Ascending aorta (tissue), 2 donors: ENCODE measurements at regions not wholly inside any gene's neighbourhood (a gene's known extent, or its start where the extent isn't known, plus 50 kb on each side); places are given as distances from the start of the nearest gene placed in this dataset.
"Not testable (repeated sequence)": the region's sequence is repeated elsewhere in the genome, so short reads cannot be mapped to it uniquely, and the experiment has no call there.

Experiments
- DNase-seq, 2 donors: peaks; one replicate each; pipeline ENCODE4 v3.0.0-alpha.2; 2019; ENCODE audit warnings: low spot score in 2 of 2
- H3K27ac ChIP-seq, 2 donors: fragments of 200-600 bp; sonication (generic); one replicate each; pipeline ENCODE4 v1.5.1; 2016 to 2017; ENCODE audit warnings: mild to moderate bottlenecking in 1 of 2
- H3K27me3 ChIP-seq: fragments of 200-600 bp; sonication (generic); one replicate; pipeline ENCODE4 v1.5.1; 2017
- H3K36me3 ChIP-seq, 2 donors: fragments of 200-600 bp; sonication (generic); one replicate each; pipeline ENCODE4 v1.5.1; 2016
- H3K4me1 ChIP-seq, 2 donors: fragments of 200-600 bp; sonication (generic); one replicate each; pipeline ENCODE4 v1.5.1; 2016 to 2017; ENCODE audit warnings: mild to moderate bottlenecking in 1 of 2
- H3K4me3 ChIP-seq, 2 donors: fragments of 200-600 bp; sonication (generic); one replicate each; pipeline ENCODE4 v1.5.1; 2016 to 2017; ENCODE audit warnings: mild to moderate bottlenecking in 1 of 2
- H3K9me3 ChIP-seq, 2 donors: fragments of 200-600 bp; sonication (generic); one replicate each; pipeline ENCODE4 v1.5.1; 2016
- intact Hi-C: fragments of 100-400 bp; cut with DNase I; formaldehyde crosslinking; loops from one replicate; pipeline ENCODE4 v1.15.1; 2023
- TF ChIP-seq, protein P1 (sequence below), 3 experiments: fragments of 200-600 bp in 2 of 3; fragments of 450-650 bp in 1 of 3; sonication (generic) in 2 of 3; IDR thresholded peaks; one replicate each; pipeline ENCODE4 v1.5.1; 2016 to 2019; ENCODE audit warnings: antibody characterized with exemption in 3 of 3, mild to moderate bottlenecking in 1 of 3, moderate library complexity in 1 of 3

DNA sequence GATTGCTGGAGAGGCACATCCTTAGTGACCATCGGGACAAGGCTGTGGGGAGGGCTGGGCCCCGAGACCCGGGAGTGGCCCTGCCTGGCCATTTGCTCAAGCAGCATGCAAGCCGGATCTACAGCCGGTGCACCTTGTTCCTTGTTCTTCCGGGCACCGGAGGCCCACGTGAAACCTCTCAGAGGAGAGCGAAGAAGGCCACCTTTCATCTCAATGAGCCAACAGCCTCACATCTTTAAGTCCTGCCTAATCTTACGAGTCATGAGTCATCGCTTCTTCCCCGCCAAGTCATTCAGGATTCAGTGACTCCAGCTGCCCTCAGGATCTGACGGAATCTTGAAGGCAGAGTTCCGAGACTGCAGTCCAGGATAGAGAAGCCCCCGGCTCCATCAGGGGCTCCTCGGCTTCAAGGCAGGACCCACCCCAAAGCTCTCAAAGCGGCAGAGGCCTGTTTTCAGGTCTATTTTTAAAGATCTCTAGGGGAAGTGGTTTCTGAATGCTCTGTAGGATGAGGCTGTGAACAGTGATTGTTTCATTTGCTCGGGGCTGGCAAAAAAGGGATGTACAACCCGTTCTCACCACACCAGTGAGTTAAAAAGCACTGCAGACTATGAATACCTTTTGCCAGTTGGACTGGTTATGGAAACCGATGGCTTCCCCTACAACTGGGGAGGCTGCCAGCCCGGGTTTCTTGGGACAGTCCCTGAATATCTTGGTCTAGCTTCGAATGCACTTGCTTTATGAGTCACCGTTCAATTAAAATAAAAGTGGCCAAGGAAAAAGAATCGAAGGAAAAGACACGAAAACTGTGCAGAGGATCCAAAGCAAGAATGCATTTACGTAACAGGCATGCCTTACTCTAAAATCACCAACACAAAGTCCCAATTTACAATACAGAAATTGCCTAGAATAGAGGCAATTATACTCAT lies 57.2 kb upstream of the ECHDC3 start:
- H3K36me3 ChIP-seq = no peaks in the 10 kb centered on the region
- H3K27ac ChIP-seq = peak overlapping the region; percentile 62 to 79
- DNase-seq = peak; percentile 25 to 82
- intact Hi-C loops = loop anchor here (5.0 kb wide), 1 partner anchor 73 kb away; the partner anchor contains the start of gene USP6NL
- TF ChIP-seq, protein P1, sequence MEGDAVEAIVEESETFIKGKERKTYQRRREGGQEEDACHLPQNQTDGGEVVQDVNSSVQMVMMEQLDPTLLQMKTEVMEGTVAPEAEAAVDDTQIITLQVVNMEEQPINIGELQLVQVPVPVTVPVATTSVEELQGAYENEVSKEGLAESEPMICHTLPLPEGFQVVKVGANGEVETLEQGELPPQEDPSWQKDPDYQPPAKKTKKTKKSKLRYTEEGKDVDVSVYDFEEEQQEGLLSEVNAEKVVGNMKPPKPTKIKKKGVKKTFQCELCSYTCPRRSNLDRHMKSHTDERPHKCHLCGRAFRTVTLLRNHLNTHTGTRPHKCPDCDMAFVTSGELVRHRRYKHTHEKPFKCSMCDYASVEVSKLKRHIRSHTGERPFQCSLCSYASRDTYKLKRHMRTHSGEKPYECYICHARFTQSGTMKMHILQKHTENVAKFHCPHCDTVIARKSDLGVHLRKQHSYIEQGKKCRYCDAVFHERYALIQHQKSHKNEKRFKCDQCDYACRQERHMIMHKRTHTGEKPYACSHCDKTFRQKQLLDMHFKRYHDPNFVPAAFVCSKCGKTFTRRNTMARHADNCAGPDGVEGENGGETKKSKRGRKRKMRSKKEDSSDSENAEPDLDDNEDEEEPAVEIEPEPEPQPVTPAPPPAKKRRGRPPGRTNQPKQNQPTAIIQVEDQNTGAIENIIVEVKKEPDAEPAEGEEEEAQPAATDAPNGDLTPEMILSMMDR (IDR thresholded peaks at IDR 0.05) = no peak
- no peaks in the 10 kb centered on the region for H3K27me3 ChIP-seq
- H3K4me1 ChIP-seq = peaks cover 2 to 6% of the 10 kb centered on the region in 2 donors
- no peaks in the 10 kb centered on the region for H3K9me3 ChIP-seq
- H3K4me3 ChIP-seq = peak overlapping the region; percentile 43 to 55

DNA sequence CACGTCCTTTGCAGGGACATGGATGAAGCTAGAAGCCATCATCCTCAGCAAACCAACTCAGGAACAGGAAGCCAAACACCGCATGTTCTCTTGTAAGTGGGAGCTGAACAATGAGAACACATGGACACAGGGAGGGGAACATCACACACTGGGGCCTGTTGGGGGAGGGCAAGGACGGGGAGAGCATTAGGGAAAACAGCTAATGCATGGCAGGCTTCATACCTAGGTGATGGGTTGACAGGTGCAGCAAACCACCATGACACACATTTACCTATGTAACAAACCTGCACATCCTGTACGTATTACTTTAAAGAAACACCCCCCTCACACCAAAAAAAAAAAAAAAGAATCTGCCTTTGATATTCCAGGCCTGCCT lies 57.9 kb upstream of the ECHDC3 start:
- H3K36me3 ChIP-seq, DNase-seq, H3K9me3 ChIP-seq, H3K27me3 ChIP-seq, intact Hi-C loops, H3K4me1 ChIP-seq: not testable (repeated sequence)
- H3K4me3 ChIP-seq = peak overlapping the region in 1 of 2 donors; percentile 55
- H3K27ac ChIP-seq = peak overlapping the region in 1 of 2 donors; percentile 62

DNA sequence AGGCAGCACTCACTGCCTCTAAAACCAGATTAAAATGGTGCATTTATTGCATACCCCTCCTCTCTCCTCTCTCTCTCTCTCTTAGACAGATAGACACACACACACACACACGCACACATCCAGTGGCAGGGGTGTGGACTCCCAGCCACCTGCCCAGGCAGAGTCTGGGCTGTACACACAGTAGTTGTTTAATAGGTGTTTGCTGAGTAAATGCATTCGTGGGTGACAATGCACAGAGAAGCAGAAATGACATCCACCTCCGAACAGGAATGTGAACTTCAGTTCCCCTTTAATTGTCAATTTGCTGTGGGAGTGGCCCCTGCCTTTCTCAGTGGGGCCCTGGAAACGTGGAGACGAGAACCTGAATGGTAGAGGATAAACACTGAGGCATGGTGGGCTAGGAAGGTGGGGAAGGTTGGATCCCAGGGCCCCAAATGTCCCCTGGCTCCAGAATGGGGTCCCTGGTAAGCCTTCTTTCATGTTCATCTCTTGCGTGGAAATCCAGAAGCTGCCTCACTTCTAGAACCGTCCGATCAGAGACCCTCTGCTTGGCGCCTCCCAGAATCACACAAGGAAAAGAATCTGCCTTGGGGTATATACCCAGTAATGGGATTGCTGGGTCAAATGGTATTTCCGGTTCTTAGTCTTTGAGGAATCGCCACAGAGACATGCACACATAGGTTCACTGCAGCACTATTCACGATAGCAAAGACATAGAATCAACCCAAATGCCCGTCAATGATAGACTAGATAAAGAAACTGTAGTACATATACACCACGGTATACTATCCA lies 58.5 kb upstream of the ECHDC3 start:
- no peak overlapping the region for H3K27ac ChIP-seq

DNA sequence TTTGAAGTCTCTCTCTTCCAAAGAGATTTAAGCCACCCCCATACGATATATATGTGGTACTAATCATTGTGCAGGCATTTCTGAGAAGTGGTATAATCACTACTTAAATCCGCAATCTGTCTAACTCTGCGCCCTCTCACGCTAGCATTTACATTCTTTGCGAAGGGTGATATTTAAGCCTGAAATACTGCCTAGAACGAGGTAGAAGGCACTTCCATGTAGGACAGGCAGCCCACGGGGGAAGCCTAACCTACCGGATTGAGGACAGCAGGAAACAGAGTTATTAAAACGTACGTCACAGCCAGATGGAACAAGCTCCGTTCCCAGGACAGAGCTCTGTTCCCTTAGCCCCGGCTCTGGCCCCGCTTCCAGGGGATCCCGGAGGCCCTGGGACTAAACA lies 59.3 kb upstream of the ECHDC3 start:
- Histone ChIP-seq H3K27ac (no peak overlapping the region), H3K4me1 (peaks cover 2 to 6% of the 10 kb centered on the region in 2 donors), H3K4me3 (no peak overlapping the region), H3K9me3 (no peaks in the 10 kb centered on the region), H3K27me3 (no peaks in the 10 kb centered on the region), H3K36me3 (no peaks in the 10 kb centered on the region)
- intact Hi-C loops = no loop called here
- no peak for DNase-seq
- TF ChIP-seq, protein P1 (IDR thresholded peaks at IDR 0.05) = no peak

More for the DNA sequence above, 58.5 kb upstream of the ECHDC3 start:
- H3K4me3 ChIP-seq = no peak overlapping the region
- no peaks in the 10 kb centered on the region for H3K27me3 ChIP-seq
- H3K36me3 ChIP-seq = no peaks in the 10 kb centered on the region
- intact Hi-C loops = no loop called here
- peaks cover 2 to 6% of the 10 kb centered on the region in 2 donors for H3K4me1 ChIP-seq
- DNase-seq = no peak
- no peaks in the 10 kb centered on the region for H3K9me3 ChIP-seq
- TF ChIP-seq, protein P1 (IDR thresholded peaks at IDR 0.05) = no peak

DNA sequence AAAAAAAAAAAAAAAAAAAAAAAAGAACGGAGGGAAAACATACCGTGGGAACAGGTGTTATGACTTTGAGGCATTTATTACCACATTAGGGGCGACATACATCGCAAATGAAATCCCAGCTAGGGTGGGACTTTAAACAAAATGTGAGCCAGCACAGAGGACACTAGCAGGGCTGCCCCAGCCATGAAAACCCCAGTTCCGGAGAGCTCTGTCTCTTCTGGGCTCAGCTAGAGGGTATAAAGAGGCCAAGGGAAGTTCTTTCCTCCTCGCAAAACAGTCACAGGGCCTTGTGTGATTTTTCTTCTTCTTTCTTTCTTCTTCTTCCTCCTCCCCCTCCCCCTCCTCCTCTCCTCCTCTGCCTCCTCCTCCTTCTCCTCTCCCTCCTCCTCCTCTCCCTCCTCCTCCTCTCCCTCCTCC lies 59.9 kb upstream of the ECHDC3 start:
- intact Hi-C loops = no loop called here
- Histone ChIP-seq H3K4me3 (no peak overlapping the region), H3K27me3 (no peaks in the 10 kb centered on the region), H3K27ac (no peak overlapping the region), H3K4me1 (peaks cover 2 to 6% of the 10 kb centered on the region in 2 donors), H3K9me3 (no peaks in the 10 kb centered on the region), H3K36me3 (no peaks in the 10 kb centered on the region)
- TF ChIP-seq, protein P1 (IDR thresholded peaks at IDR 0.05) = no peak
- no peak for DNase-seq

DNA sequence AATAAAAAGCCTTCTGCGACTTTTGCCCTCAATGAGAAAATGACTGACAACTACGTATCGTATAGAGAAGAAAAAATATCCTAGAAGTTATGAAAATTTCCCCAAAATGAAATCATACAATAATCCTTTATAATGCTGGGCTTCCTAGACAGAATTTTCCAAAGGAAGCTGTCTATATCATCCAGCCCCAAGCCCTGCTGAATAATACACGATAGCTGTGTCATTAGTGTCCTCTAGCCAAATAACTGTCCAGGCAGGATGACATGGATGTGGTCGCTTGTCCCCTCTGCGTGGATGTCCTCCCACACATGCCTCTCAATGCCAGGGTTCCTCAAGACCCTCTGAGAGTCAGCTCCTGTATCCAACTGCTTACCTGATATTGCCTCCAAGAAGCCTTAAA lies 61.7 kb upstream of the ECHDC3 start:
- no peak for DNase-seq
- intact Hi-C loops = no loop called here
- H3K4me3 ChIP-seq = no peak overlapping the region
- peaks cover 2% of the 10 kb centered on the region in 2 donors for H3K4me1 ChIP-seq
- no peaks in the 10 kb centered on the region for H3K9me3 ChIP-seq
- H3K36me3 ChIP-seq = no peaks in the 10 kb centered on the region
- H3K27ac ChIP-seq = no peak overlapping the region
- TF ChIP-seq, protein P1 (IDR thresholded peaks at IDR 0.05) = no peak
- no peaks in the 10 kb centered on the region for H3K27me3 ChIP-seq
